Amniotic epithelial cell (primary cell): ENCODE measurements at regions not wholly inside any gene's neighbourhood (a gene's known extent, or its start where the extent isn't known, plus 50 kb on each side); places are given as distances from the start of the nearest gene placed in this dataset.
A peak's percentile ranks its signal among the peaks of the same experiment; 100 is the strongest.
"Not testable (repeated sequence)": the region's sequence is repeated elsewhere in the genome, so short reads cannot be mapped to it uniquely, and the experiment has no call there.

ENCODE experiments used
- DNase-seq: peaks from one replicate; pipeline ENCODE4 v3.0.0-alpha.2; 2010; ENCODE audit warnings: low read depth

- DNase-seq: no peak
Measured at GRCh38 chr10:23493711-23494110, 54.8 kb downstream of the OTUD1 start.

DNA sequence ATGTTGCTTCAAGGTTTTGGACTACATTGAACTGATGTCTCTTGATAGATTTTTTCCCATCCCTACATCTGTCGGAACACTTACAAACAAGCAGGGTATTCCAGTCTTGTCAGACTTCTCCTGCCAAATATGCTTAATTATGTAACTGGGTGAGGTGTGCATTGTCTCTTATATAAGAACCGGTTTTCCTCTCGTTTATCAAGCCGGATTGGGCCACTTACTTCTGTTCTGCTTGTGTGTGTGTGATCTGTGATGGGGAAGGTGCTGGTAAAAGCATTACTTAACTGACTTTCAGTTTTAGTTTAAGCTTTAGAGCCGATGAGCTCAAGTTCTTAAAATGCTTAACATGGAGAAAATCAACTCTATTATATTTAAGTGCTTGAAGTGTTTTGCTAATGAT is 57.9 kb downstream of the OTUD1 start:
- no peak for DNase-seq

DNA sequence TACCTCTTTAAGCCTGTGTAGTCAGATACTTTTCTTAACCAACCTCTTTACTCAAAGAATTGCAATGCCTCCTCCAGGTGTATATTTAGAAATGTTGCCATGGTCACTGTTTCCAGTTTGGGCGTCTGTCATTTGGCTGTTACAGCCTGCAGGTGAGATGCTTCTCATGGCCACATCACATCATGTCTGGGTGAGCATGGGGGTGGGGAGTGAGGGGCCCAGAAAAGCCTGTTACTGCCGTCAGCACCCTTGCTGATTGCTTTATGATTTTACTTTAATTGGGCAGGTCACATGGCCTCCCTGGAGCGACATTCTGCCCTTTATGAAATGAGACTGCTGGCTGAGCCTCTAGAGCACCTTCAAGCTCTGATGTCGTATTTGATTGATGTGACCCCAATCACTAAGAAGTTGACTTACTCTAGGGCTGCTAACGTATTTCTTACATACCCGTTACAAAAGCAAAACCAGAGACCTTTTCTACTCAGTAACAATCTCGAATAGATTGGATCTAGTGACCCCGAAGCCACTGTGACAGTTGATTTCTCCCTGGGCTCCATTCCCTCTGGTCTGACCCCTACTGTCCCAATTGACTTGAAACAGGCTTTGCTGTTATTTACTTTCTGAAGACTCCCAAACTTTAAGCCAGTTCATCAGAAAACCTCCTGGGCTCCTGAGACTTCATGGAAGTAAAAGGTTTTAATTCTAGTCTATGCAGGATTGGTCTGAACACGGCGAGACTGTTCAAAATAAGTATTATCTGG is 60.7 kb downstream of the OTUD1 start:
- no peak for DNase-seq

GRCh38 chr10:23505797-23506465 is 67.1 kb downstream of the OTUD1 start:
- DNase-seq: no peak

DNA sequence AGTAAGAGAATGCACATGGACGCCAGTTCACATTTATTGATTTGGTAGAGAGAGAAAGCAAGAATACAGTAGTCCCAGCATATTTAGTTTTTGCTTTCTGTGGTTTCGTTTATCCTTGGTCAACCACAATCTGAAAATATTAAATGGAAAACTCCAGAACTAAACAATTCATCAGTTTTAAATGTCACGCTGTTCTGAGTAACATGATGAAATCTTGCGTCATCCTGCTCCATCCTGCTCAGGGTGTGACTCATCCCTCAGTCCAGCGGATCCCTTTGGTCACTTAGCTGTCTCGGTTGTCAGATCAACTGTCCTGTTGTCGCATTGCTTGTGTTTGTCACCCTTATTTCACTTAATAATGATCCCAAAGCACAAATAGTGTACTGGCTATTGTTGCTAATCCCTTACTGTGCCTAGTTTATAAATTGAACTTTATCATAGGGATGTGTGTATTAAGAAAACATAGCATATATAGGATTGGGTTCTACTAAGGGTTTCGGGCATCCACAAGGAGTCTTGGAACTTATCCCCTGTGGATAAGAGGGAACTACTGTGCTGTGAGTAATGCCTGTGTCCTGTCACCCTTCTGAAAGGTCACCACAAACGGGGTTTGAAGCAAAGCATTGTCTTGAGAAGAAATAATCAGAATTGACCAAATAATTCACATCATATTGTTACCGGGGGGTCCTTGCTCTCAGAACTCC is 73.6 kb downstream of the OTUD1 start:
- peak; percentile 86 for DNase-seq

- not testable (repeated sequence) for DNase-seq
Measured at GRCh38 chr10:23513621-23514020, 74.7 kb downstream of the OTUD1 start.

DNA sequence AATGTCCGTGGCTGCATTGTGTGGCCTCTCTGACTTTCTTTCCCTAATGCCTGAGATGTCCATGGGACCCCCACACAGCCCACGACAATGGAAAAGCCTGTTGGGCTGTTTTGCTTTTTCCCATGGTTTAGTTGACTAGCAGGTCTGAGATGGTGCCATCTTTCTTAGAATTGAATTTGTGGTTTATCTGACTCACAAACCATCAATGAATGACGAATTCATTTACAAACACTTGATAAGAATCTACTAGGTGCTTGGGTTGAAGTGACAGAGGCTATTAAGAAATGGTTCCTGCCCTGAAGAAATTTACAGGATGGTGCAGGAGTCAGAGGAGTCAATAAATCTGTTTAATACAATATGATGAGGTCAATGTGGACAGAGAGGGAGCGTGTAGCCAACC is 75.4 kb downstream of the OTUD1 start:
- DNase-seq: no peak

GRCh38 chr10:23516530-23516929 is 77.7 kb downstream of the OTUD1 start:
- peak; percentile 43 for DNase-seq

DNA sequence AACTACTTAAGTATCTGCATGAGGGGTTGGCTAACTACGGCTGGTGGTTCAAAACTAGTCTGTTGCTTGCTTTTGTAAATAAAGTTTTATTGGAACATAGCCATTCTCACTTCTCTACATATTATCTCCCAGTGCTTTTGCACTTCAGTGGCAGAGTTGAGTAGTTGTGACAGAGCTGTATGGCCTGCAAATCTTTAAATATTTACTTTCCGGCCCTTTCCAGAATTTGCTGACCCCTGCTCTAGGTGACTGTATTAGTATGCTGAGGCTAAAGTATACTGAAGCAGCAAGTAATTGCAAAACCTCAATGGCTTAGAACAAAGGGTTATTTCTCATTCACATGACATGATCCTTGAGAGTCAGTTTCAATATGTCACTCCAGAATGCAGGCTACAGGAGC is 78.3 kb downstream of the OTUD1 start:
- no peak for DNase-seq

GRCh38 chr10:23521735-23522134 is 82.9 kb downstream of the OTUD1 start:
- DNase-seq: no peak

GRCh38 chr10:23522345-23522744 is 83.5 kb downstream of the OTUD1 start:
- peak; percentile 20 for DNase-seq

DNA sequence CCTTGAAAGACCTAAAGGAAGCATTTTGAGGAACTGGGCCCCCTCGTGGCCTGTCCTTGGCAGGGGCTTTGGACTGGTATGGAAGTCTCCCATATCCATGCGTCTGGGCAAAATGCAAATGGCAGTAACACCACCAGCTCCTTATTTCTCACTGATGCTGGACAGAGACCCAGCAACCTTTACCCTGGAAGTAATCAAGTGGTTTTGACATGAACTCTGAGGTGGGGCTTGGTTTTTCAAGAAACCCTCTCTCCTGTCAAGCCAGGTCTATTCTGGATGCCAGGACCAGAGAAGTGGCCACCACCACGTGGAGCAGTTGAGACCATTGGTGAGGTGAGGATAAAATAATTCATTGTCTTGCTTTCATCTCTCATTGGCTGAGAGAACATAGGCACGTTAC is 84.4 kb downstream of the OTUD1 start:
- DNase-seq: no peak

DNA sequence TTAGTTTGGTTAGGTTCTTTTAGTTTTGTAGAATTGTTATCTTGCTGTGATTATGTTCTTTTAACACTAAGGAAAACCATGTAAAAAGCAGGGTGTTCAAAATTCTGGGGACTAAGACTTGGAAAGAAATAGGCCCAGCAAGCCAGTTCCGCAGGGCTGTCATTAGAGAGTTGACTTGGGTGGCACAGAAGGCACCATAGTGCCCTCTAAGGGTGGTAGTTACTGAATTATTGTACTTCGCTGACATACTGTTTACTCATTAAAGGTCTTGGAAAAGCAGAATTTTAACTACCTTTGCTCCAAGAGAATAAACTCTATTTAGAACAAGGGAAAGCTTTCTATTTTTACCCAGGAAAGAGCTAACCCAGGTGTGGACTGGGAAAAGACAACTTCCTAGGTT is 86.5 kb downstream of the OTUD1 start:
- peak; percentile 32 for DNase-seq

- no peak for DNase-seq
Measured at GRCh38 chr10:23528419-23528818, 89.5 kb downstream of the OTUD1 start.

- DNase-seq: no peak
Measured at GRCh38 chr10:23529625-23530024, 90.8 kb downstream of the OTUD1 start.

DNA sequence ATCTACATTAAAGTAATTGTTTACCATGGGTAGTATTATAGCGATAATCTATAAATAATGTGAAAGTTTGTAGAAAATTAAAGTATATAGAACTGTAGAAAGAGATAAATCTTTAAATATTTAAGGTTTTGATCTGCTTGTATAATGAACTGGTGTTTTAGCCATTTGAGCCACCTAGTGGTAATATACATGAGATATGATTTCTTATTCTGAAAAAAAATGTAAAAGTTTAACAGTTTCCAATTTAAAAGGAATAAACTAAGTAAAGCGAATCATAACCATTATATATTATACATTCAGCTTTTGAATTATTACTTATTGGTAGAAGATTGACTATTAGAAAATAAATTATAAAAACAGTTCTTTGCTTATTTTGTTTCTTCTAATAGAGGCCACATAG is 91.2 kb downstream of the OTUD1 start:
- DNase-seq: peak; percentile 14

- DNase-seq: no peak
Measured at GRCh38 chr10:23533212-23533611, 94.3 kb downstream of the OTUD1 start.

DNA sequence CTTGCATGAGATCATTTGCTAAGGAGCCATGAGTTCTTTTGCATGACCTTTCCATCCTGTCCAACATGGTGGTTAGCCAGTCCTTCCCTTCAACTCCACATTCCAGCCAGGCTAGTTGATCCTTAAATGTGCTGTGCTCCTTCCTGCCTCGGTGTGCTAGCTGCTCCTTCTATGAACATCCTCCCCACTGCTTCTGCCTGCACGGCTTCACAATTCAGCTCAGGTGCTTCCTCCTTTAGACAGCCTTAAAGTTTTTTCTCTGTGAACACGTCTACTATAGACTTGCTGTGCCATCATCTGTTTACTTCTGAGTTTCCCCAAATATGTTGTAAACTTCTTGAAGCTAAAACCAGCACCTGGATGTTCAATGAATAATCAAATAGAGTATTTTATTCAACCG is 95.5 kb downstream of the OTUD1 start:
- no peak for DNase-seq

DNA sequence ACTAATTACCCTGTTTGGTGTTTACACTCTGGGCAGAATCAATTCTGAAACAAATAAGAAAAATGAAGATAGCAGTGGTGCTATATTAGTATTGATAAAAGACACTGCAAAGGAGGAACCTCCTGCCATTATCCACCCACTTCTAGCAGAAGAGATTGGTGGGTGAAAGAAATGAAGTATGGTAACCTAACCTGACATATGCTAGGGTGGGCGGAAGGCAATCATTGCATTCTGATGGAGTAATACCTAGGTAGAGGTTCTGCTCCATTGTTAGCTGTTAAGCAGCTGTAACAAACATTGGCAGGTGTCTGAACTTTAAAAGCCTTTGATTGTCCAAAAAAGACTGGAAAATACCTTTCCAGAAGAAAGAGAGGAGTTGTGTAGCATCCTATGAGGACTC is 95.9 kb downstream of the OTUD1 start:
- DNase-seq: no peak

GRCh38 chr10:23535381-23535780 is 96.5 kb downstream of the OTUD1 start:
- DNase-seq: no peak

- DNase-seq: no peak
Measured at GRCh38 chr10:23538968-23539367, 100.1 kb downstream of the OTUD1 start.

DNA sequence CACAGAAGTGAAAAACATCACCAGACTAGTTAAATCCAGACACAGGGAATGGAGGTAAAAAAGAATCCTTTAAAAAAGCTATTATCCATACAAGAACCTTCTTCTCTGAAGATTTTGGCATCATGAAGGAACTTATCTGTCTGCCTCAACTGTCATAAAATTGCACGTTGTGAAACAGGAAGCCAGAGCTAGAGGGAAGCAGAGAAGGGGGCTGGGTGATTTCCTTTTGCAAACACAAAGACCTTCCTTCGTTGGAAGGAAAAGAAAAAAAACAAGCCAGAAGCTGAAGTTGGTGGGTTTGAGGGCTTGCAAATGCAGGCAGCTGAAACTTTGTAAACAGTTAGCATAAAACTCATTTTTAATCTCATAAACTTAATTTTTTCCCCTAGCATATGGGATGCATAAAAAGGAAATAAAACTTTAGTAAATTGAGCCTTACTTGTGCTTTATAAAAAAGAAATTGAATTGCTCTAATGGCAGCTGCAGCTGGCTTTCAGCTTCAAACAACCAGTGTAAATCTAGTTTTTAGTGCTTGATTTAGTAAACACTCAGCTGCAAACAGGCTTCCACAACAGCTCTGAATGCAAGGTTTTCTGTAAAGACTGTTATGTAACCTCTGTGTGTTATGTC is 101.6 kb downstream of the OTUD1 start:
- no peak for DNase-seq
